ENCODE measurements at regions not wholly inside any gene's neighbourhood (a gene's known extent, or its start where the extent isn't known, plus 50 kb on each side); places are given as distances from the start of the nearest gene placed in this dataset.

DNA sequence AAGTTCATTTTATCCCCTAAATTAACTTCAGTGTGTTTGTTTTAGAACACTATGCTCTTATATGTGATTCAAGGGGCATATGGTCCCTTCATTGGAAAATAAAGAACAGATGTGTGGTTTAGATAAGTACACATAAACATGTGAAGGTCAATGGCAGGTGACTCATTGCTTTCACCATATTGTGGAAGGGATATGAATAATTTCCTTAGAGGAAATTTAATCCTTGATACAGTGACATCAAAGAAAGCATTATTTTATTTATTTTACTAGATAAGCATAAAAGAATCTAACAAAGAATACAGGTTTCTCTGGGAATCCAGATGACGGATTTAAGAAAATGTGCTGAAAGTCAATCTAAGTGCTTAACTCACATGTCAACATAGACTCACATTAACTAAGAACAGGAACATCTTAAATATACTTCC lies 373.5 kb downstream of the KCTD12 start:
- Mint-ChIP-seq H3K36me3 (ENCODE audit: low read depth, unreplicated experiment) (no peaks in the 10 kb centered on the region), H3K4me1 (ENCODE audit: low read depth, unreplicated experiment) (peaks cover 16% of the 10 kb centered on the region), H3K4me3 (ENCODE audit: unreplicated experiment) (no peak overlapping the region), H3K27ac (ENCODE audit: unreplicated experiment) (no peak overlapping the region), H3K9me3 (ENCODE audit: unreplicated experiment) (no peaks in the 10 kb centered on the region), H3K27me3 (ENCODE audit: low read depth, unreplicated experiment) (no peaks in the 10 kb centered on the region)
- FAIRE-seq (no peak), DNase-seq (ENCODE audit: low read depth) (peak; percentile 96)
- Histone ChIP-seq H3K79me2 (ENCODE audit: insufficient read depth, low read length) (no peaks in the 10 kb centered on the region), H3K27ac (ENCODE audit: low read depth, low read length) (peak overlapping the region; percentile 54), H4K20me1 (ENCODE audit: insufficient read depth, low read length) (no peaks in the 10 kb centered on the region), H3K4me2 (ENCODE audit: low read length) (peak overlapping the region; percentile 31), H3K27me3 (ENCODE audit: insufficient read depth, low read length) (peaks cover 3% of the 10 kb centered on the region), H3K36me3 (ENCODE audit: insufficient read depth, low read length) (no peaks in the 10 kb centered on the region), H3K9ac (ENCODE audit: low read length) (no peak overlapping the region), H3K4me1 (ENCODE audit: insufficient read depth, low read length) (peaks cover 14% of the 10 kb centered on the region), H3K9me3 (ENCODE audit: insufficient read depth, low read depth, low read length) (no peaks in the 10 kb centered on the region), H2AFZ (ENCODE audit: low read depth, low read length) (no peak overlapping the region), H3K4me3 (ENCODE audit: insufficient read depth, low read depth, low read length) (no peak overlapping the region)
- TF ChIP-seq, protein P1, sequence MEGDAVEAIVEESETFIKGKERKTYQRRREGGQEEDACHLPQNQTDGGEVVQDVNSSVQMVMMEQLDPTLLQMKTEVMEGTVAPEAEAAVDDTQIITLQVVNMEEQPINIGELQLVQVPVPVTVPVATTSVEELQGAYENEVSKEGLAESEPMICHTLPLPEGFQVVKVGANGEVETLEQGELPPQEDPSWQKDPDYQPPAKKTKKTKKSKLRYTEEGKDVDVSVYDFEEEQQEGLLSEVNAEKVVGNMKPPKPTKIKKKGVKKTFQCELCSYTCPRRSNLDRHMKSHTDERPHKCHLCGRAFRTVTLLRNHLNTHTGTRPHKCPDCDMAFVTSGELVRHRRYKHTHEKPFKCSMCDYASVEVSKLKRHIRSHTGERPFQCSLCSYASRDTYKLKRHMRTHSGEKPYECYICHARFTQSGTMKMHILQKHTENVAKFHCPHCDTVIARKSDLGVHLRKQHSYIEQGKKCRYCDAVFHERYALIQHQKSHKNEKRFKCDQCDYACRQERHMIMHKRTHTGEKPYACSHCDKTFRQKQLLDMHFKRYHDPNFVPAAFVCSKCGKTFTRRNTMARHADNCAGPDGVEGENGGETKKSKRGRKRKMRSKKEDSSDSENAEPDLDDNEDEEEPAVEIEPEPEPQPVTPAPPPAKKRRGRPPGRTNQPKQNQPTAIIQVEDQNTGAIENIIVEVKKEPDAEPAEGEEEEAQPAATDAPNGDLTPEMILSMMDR (IDR thresholded peaks at IDR 0.05; ENCODE audit: insufficient read depth, low read depth, low read length), result no peak
- no peak for TF ChIP-seq EZH2 (IDR thresholded peaks at IDR 0.05; ENCODE audit: insufficient read depth, low read length)

DNA sequence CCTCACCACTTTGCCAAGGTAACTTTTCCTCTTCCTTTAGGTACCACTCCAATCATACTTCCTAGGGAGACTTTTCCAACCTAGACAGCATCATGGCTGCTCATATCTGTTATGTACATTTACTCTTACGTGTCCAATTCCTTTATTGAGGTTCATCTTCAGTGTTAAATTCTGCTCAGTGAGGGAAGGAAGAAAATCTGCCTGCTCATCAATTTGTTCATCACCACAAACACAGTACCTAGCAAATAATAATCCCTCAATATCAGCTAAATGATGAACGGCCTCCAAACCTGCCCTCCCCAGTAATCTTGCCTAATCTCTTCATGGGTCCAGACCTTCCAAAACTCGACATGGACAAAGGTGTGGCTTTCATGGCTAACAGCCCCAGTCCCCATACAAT lies 380.8 kb downstream of the KCTD12 start:
- Mint-ChIP-seq H3K27me3 (ENCODE audit: low read depth, unreplicated experiment) (peaks cover 8% of the 10 kb centered on the region), H3K27ac (ENCODE audit: unreplicated experiment) (no peak overlapping the region), H3K4me3 (ENCODE audit: unreplicated experiment) (no peak overlapping the region), H3K4me1 (ENCODE audit: low read depth, unreplicated experiment) (no peaks in the 10 kb centered on the region), H3K9me3 (ENCODE audit: unreplicated experiment) (no peaks in the 10 kb centered on the region), H3K36me3 (ENCODE audit: low read depth, unreplicated experiment) (no peaks in the 10 kb centered on the region)
- Histone ChIP-seq H3K4me2 (ENCODE audit: low read length) (no peak overlapping the region), H2AFZ (ENCODE audit: low read depth, low read length) (no peak overlapping the region), H3K9ac (ENCODE audit: low read length) (no peak overlapping the region), H3K9me3 (ENCODE audit: insufficient read depth, low read depth, low read length) (no peaks in the 10 kb centered on the region), H3K36me3 (ENCODE audit: insufficient read depth, low read length) (no peaks in the 10 kb centered on the region), H3K27ac (ENCODE audit: low read depth, low read length) (no peak overlapping the region), H3K27me3 (ENCODE audit: insufficient read depth, low read length) (peaks cover 19% of the 10 kb centered on the region), H3K4me3 (ENCODE audit: insufficient read depth, low read depth, low read length) (no peak overlapping the region), H3K4me1 (ENCODE audit: insufficient read depth, low read length) (no peaks in the 10 kb centered on the region), H3K79me2 (ENCODE audit: insufficient read depth, low read length) (no peaks in the 10 kb centered on the region), H4K20me1 (ENCODE audit: insufficient read depth, low read length) (no peaks in the 10 kb centered on the region)
- DNase-seq (ENCODE audit: low read depth) (no peak), FAIRE-seq (no peak)
- TF ChIP-seq EZH2 (IDR thresholded peaks at IDR 0.05; ENCODE audit: insufficient read depth, low read length), result no peak
- TF ChIP-seq, protein P1 (IDR thresholded peaks at IDR 0.05; ENCODE audit: insufficient read depth, low read depth, low read length), result no peak

DNA sequence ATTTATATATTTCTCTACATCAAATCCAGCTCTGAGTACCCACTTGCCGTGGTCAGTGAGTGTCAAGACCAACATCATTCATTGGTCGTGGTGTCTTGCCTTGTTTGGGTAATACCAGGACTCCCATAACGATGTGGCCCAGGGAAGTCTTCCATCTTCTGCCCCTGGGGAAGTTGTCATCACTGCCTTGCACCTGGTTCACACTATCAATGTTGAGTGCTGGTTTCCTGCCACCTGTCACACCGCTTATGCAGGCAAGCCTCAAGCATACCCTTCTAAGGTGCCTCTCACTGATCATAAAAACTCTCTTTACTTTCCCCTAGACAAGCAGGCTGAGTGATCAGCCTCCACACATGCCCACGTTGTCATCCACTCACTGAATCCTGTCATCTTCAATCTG lies 382.4 kb downstream of the KCTD12 start:
- peaks cover 24% of the 10 kb centered on the region for H3K27me3 ChIP-seq (ENCODE audit: insufficient read depth, low read length)
- no peaks in the 10 kb centered on the region for H3K36me3 Mint-ChIP-seq (ENCODE audit: low read depth, unreplicated experiment)
- no peak overlapping the region for H3K27ac ChIP-seq (ENCODE audit: low read depth, low read length)
- TF ChIP-seq EZH2 (IDR thresholded peaks at IDR 0.05; ENCODE audit: insufficient read depth, low read length), result no peak
- TF ChIP-seq, protein P1 (IDR thresholded peaks at IDR 0.05; ENCODE audit: insufficient read depth, low read depth, low read length), result no peak
- H3K9ac ChIP-seq (ENCODE audit: low read length), result no peak overlapping the region
- no peaks in the 10 kb centered on the region for H3K79me2 ChIP-seq (ENCODE audit: insufficient read depth, low read length)
- H3K9me3 ChIP-seq (ENCODE audit: insufficient read depth, low read depth, low read length), result no peaks in the 10 kb centered on the region
- no peaks in the 10 kb centered on the region for H3K4me1 ChIP-seq (ENCODE audit: insufficient read depth, low read length)
- H3K27ac Mint-ChIP-seq (ENCODE audit: unreplicated experiment), result no peak overlapping the region
- no peak overlapping the region for H3K4me2 ChIP-seq (ENCODE audit: low read length)
- H3K4me3 Mint-ChIP-seq (ENCODE audit: unreplicated experiment), result no peak overlapping the region
- no peak for FAIRE-seq
- H2AFZ ChIP-seq (ENCODE audit: low read depth, low read length), result no peak overlapping the region
- H4K20me1 ChIP-seq (ENCODE audit: insufficient read depth, low read length), result no peaks in the 10 kb centered on the region
- no peaks in the 10 kb centered on the region for H3K9me3 Mint-ChIP-seq (ENCODE audit: unreplicated experiment)
- H3K4me1 Mint-ChIP-seq (ENCODE audit: low read depth, unreplicated experiment), result no peaks in the 10 kb centered on the region
- no peak for DNase-seq (ENCODE audit: low read depth)
- H3K36me3 ChIP-seq (ENCODE audit: insufficient read depth, low read length), result no peaks in the 10 kb centered on the region
- H3K4me3 ChIP-seq (ENCODE audit: insufficient read depth, low read depth, low read length), result no peak overlapping the region
- peaks cover 8% of the 10 kb centered on the region for H3K27me3 Mint-ChIP-seq (ENCODE audit: low read depth, unreplicated experiment)
